ENCODE measurements at regions not wholly inside any gene's neighbourhood (a gene's known extent, or its start where the extent isn't known, plus 50 kb on each side); places are given as distances from the start of the nearest gene placed in this dataset.
"Not testable (repeated sequence)": the region's sequence is repeated elsewhere in the genome, so short reads cannot be mapped to it uniquely, and the experiment has no call there.

- TF ChIP-seq ZNF512 (CRISPR knock-in tag; IDR thresholded peaks at IDR 0.05; ENCODE audit: borderline replicate concordance) (no peak), HMGA2 (CRISPR knock-in tag; IDR thresholded peaks at IDR 0.05) (no peak)
Measured at GRCh38 chr15:62419192-62419591, 254.1 kb upstream of the C2CD4B start (continued).

GRCh38 chr15:62420371-62420770, 255.3 kb upstream of the C2CD4B start:
- DNase-seq (ENCODE audit: low spot score); ATAC-seq; H3K36me3 Mint-ChIP-seq; POLR2A ChIA-PET; H3K27me3 Mint-ChIP-seq (ENCODE audit: low read depth); H3K4me3 Mint-ChIP-seq; H3K27ac Mint-ChIP-seq; H3K9me3 Mint-ChIP-seq; CTCF ChIA-PET: not testable (repeated sequence)
- peaks cover 37% of the 10 kb centered on the region for H3K4me1 Mint-ChIP-seq

GRCh38 chr15:62421289-62421688, 256.2 kb upstream of the C2CD4B start:
- Mint-ChIP-seq H3K4me3 (no peak overlapping the region), H3K4me1 (peaks cover 37% of the 10 kb centered on the region), H3K27me3 (ENCODE audit: low read depth) (no peaks in the 10 kb centered on the region), H3K27ac (no peak overlapping the region), H3K36me3 (no peaks in the 10 kb centered on the region), H3K9me3 (peaks cover 5% of the 10 kb centered on the region)
- ATAC-seq (no peak), DNase-seq (ENCODE audit: low spot score) (no peak)
- CTCF ChIA-PET, result no interaction called here
- POLR2A ChIA-PET, result no interaction called here
- TF ChIP-seq SMAD3 (CRISPR knock-in tag; IDR thresholded peaks at IDR 0.05; ENCODE audit: borderline replicate concordance) (no peak), KAT7 (CRISPR knock-in tag; IDR thresholded peaks at IDR 0.05; ENCODE audit: borderline replicate concordance) (no peak), SOX15 (CRISPR knock-in tag; IDR thresholded peaks at IDR 0.05) (no peak), USF1 (CRISPR knock-in tag; IDR thresholded peaks at IDR 0.05) (no peak), ERG (CRISPR knock-in tag; IDR thresholded peaks at IDR 0.05) (no peak), MLX (CRISPR knock-in tag; IDR thresholded peaks at IDR 0.05) (no peak), E2F5 (CRISPR knock-in tag; IDR thresholded peaks at IDR 0.05) (no peak), RELA (CRISPR knock-in tag; IDR thresholded peaks at IDR 0.05; ENCODE audit: borderline replicate concordance) (no peak), ZNF416 (CRISPR knock-in tag; IDR thresholded peaks at IDR 0.05) (no peak), GABPB1 (CRISPR knock-in tag; IDR thresholded peaks at IDR 0.05) (no peak), TCF7 (CRISPR knock-in tag; IDR thresholded peaks at IDR 0.05; ENCODE audit: low read depth) (no peak), ZNF512 (CRISPR knock-in tag; IDR thresholded peaks at IDR 0.05; ENCODE audit: borderline replicate concordance) (no peak), JAZF1 (CRISPR knock-in tag; IDR thresholded peaks at IDR 0.05) (no peak), FOXJ3 (CRISPR knock-in tag; IDR thresholded peaks at IDR 0.05; ENCODE audit: borderline replicate concordance) (no peak)
